ENCODE measurements at regions not wholly inside any gene's neighbourhood (a gene's known extent, or its start where the extent isn't known, plus 50 kb on each side); places are given as distances from the start of the nearest gene placed in this dataset.

DNA sequence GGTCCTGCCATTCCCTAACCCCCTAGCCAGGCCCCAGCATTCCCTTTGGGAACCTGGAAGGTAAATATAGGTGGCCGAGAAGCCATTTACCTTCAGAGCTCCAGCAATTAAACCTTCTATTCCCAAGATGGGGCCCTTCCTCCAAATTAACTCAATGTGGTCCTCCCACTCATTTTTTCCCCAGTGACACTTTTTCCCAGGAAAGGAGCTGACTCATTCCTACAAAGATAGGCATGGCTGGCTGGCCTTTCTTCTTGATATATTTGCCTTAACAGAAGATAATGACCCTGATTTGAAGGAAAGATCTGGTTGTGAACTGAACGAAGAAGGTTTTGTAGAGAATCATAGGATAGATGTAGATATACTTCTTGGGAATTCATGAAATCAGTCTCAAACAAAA, 279.0 kb upstream of the VEPH1 start:
- Mint-ChIP-seq H3K4me3 (no peak overlapping the region), H3K27me3 (ENCODE audit: low read depth) (no peaks in the 10 kb centered on the region), H3K27ac (no peak overlapping the region; a peak in 1 of 7 replicates), H3K9me3 (peaks cover 0 to 2% of the 10 kb centered on the region in 2 experiments; a peak in 2 of 5 replicates), H3K4me1 (no peaks in the 10 kb centered on the region), H3K36me3 (ENCODE audit: insufficient read depth in 1 of 3, low read depth in 3 of 3) (no peaks in the 10 kb centered on the region)
- H4K91ac ChIP-seq (ENCODE audit: insufficient read length, low read depth, low read length): no peak overlapping the region
- H3K27ac ChIP-seq (ENCODE audit: insufficient read length, low read depth, low read length): no peak overlapping the region
- TF ChIP-seq, protein P1, sequence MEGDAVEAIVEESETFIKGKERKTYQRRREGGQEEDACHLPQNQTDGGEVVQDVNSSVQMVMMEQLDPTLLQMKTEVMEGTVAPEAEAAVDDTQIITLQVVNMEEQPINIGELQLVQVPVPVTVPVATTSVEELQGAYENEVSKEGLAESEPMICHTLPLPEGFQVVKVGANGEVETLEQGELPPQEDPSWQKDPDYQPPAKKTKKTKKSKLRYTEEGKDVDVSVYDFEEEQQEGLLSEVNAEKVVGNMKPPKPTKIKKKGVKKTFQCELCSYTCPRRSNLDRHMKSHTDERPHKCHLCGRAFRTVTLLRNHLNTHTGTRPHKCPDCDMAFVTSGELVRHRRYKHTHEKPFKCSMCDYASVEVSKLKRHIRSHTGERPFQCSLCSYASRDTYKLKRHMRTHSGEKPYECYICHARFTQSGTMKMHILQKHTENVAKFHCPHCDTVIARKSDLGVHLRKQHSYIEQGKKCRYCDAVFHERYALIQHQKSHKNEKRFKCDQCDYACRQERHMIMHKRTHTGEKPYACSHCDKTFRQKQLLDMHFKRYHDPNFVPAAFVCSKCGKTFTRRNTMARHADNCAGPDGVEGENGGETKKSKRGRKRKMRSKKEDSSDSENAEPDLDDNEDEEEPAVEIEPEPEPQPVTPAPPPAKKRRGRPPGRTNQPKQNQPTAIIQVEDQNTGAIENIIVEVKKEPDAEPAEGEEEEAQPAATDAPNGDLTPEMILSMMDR (conservative IDR thresholded peaks at IDR 0.05): no peak
- H3K23ac ChIP-seq (ENCODE audit: insufficient read length, low read depth, low read length): no peak overlapping the region
- H3K18ac ChIP-seq (ENCODE audit: insufficient read length, low read depth, low read length): no peak overlapping the region
- no peak overlapping the region for H2BK15ac ChIP-seq (ENCODE audit: low read depth, low read length)
- no peak for DNase-seq
- H3K27me3 ChIP-seq (ENCODE audit: insufficient read depth, low read length): no peaks in the 10 kb centered on the region
- no peak overlapping the region for H4K5ac ChIP-seq (ENCODE audit: insufficient read length, low read depth, low read length)
- H3K4me1 ChIP-seq (ENCODE audit: insufficient read depth, low read length): no peaks in the 10 kb centered on the region
- no peak overlapping the region for H4K8ac ChIP-seq (replicated peaks; ENCODE audit: insufficient read length, low read depth, low read length)
- H2BK5ac ChIP-seq (ENCODE audit: insufficient read length, low read length): no peak overlapping the region
- H3K9ac ChIP-seq (ENCODE audit: extremely low read depth, insufficient read length, low read length): no peak overlapping the region
- no peak overlapping the region for H3T11ph ChIP-seq (ENCODE audit: low read length)
- H3K4me2 ChIP-seq (ENCODE audit: insufficient read depth, insufficient read length, low read length): no peak overlapping the region
- H3K23me2 ChIP-seq (ENCODE audit: insufficient read length, low read depth, low read length, poor library complexity, severe bottlenecking): no peaks in the 10 kb centered on the region
- H2AK5ac ChIP-seq (ENCODE audit: insufficient read length, low read length): no peak overlapping the region
- no peak overlapping the region for H3K14ac ChIP-seq (ENCODE audit: insufficient read depth, low read length)
- no peak overlapping the region for H2BK12ac ChIP-seq (ENCODE audit: insufficient read length, low read depth, low read length)
- H3K79me2 ChIP-seq (ENCODE audit: insufficient read depth, low read length): no peaks in the 10 kb centered on the region
- H2BK20ac ChIP-seq (ENCODE audit: low read depth, low read length, poor library complexity, severe bottlenecking): no peak overlapping the region
- no peaks in the 10 kb centered on the region for H3K79me1 ChIP-seq (ENCODE audit: insufficient read depth, low read depth, low read length, poor library complexity, severe bottlenecking)
- H3K9me3 ChIP-seq (ENCODE audit: control insufficient read depth, low read depth, low read length): no peaks in the 10 kb centered on the region
- no CpG with 5 or more reads among the region's 2 CpGs for WGBS (ENCODE audit: extremely low coverage, insufficient read length, low lambda C conversion rate)
- no peak overlapping the region for H3K4ac ChIP-seq (ENCODE audit: low read depth, low read length)
- H4K20me1 ChIP-seq (ENCODE audit: control insufficient read depth, insufficient read depth, insufficient read length): no peaks in the 10 kb centered on the region
- no peak overlapping the region for H2BK120ac ChIP-seq (ENCODE audit: low read depth, low read length, poor library complexity, severe bottlenecking)
- no peak overlapping the region for H2AFZ ChIP-seq (ENCODE audit: low read length)
- H3K56ac ChIP-seq (ENCODE audit: insufficient read length, low read depth, low read length): no peak overlapping the region

All from H9 (cell line).